Body of pancreas (tissue), 4 donors: ENCODE measurements at regions not wholly inside any gene's neighbourhood (a gene's known extent, or its start where the extent isn't known, plus 50 kb on each side); places are given as distances from the start of the nearest gene placed in this dataset.

ENCODE experiments used
- POLR2A ChIP-seq, 3 donors: fragments of 450-650 bp; IDR thresholded peaks; one replicate each; pipeline ENCODE4 v1.6.1; 2016; ENCODE audit warnings: antibody characterized with exemption in 3 of 3, mild to moderate bottlenecking in 2 of 3
- TF ChIP-seq, protein P1 (sequence below), 7 experiments: fragments of 450-650 bp in 4 of 7; fragments of 200-600 bp in 3 of 7; sonication (generic) in 3 of 7; IDR thresholded peaks; one replicate each; pipeline ENCODE4 v1.5.1; 2016 to 2019; ENCODE audit warnings: antibody characterized with exemption in 7 of 7

- TF ChIP-seq, protein P1, sequence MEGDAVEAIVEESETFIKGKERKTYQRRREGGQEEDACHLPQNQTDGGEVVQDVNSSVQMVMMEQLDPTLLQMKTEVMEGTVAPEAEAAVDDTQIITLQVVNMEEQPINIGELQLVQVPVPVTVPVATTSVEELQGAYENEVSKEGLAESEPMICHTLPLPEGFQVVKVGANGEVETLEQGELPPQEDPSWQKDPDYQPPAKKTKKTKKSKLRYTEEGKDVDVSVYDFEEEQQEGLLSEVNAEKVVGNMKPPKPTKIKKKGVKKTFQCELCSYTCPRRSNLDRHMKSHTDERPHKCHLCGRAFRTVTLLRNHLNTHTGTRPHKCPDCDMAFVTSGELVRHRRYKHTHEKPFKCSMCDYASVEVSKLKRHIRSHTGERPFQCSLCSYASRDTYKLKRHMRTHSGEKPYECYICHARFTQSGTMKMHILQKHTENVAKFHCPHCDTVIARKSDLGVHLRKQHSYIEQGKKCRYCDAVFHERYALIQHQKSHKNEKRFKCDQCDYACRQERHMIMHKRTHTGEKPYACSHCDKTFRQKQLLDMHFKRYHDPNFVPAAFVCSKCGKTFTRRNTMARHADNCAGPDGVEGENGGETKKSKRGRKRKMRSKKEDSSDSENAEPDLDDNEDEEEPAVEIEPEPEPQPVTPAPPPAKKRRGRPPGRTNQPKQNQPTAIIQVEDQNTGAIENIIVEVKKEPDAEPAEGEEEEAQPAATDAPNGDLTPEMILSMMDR (IDR thresholded peaks at IDR 0.05), result no peak
- no peak for TF ChIP-seq POLR2A (IDR thresholded peaks at IDR 0.05)
Measured at GRCh38 chr4:127344071-127344470, 288.7 kb upstream of the INTU start.
